ENCODE measurements at regions not wholly inside any gene's neighbourhood (a gene's known extent, or its start where the extent isn't known, plus 50 kb on each side); places are given as distances from the start of the nearest gene placed in this dataset.

DNA sequence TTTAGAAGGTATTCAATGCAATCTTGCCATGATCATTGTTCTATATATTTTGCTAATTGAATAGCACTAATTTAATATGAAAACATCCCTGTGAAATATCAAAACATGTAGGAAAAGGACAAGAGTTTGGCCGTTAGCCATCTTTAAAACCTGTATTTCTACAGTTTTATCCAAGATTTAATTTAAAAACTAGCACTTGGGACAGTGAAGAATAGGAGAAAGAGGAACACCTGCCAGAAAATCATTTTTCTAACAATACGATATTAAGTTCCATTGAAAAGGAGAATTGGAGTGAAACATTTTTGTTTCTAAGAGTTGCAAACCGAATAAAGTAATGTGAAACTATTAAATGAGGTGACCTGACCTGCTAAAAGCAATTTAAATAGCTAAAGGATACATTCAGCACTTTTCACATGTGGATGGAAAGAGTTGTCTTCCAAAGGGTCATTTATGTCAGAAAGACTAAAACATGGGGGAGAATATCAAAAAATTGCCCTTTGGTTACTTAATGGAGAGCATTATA is 1673.6 kb upstream of the MIR17HG start:
- DNase-seq, result no peak

DNA sequence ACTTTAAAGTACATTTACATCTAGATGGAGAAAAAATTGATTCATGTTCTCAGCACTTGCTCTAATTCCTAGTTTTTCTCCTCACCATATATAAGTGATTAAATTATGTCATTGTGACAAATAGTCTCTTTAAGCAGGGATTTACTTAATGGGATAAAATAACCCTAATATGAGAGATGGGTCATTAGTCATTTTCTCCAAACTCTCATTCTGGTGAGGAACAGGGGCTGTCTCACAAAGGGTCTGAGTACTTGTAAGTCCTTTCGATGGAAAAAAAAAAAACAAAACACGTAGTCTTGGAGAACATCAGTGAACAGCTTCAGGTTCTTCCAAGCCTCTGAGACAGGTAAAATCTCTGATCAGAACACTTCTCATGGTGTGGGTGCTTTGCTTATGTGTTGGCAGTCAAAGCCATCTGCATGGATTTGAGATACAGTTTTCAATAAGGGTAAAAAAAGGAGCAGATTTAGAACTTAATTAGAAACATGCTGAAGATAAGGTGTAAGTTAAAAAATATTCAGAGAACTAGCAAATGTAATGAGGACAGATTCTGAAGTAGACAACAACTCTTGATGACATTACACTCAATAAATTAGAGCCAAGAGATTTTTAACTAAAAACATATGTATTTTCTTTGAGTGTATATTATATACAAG is 1668.9 kb upstream of the MIR17HG start:
- no peak for DNase-seq

DNA sequence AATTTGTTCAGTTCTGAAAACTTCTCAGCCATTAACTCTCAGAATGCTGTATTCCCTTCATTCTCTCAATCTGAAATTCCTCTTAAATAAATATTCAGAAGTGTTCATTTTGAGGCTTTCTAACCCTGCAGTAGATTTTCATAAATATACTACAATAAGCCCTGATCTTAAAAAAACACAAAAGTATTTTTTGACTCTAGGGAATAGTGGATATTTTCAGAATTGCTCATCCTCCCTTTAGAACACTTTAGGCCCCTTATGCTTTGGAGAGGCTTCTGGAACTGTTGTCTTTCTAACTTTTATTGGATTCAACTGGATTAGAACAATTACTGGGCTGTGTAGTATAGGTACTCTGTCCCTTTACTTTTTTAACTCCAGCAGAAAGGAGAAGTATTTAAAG is 1662.6 kb upstream of the MIR17HG start:
- DNase-seq, result no peak

DNA sequence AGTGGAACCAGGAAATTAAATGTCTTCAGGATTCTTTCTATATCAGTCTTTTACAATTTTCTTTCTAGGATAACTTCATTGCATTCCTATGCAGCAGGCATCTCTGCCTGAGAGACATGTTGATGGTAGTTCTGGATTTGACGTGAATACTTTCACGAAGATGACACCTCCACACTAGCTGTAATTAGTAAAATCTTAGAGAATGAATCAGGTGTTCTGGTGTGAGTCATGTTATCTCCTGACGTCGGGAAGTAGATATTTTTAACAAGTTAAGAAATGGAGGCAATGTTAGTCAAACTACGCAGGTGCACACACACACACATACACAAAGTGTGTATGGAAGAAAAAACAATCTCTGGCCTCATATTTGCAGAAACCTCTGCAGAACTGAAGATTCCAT is 1661.3 kb upstream of the MIR17HG start:
- no peak for DNase-seq

DNA sequence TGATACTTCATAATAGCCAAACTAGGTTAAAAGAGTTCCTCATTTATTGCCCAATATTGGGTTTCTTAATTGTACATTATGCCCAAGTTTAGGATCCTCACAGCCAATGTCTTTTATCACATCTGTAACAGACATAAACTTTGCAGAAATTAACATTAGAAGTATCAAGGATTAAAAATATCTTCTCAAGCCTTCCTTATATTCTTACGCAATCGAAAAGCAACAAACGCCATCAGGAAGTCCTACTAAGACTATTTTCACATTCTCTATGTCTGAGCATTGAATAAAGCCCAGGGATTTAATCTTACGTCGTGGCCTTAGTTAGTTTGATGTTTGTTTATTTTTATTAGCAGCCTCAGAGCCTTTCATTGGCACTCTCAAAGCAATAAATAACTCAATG is 1660.4 kb upstream of the MIR17HG start:
- DNase-seq, result no peak

DNA sequence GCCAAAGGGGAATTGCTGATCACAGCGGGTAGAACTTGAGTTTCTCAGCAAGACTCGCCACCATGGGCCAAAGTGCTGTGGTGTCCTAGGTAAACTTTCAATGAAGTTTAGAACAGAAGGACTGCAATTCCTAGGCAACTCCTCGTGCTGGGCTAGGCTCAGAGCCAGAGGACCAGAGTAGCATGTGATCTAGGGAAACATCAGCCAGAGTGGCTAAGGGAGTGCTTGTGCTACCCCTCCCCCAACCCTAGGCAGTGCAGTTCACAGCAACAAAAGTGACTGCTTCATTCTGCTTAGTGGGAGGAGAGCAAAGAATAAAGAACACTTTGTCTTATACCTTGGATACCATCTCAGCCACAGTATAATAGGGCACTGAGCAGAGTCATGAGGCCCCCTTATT is 1658.6 kb upstream of the MIR17HG start:
- DNase-seq, result no peak

DNA sequence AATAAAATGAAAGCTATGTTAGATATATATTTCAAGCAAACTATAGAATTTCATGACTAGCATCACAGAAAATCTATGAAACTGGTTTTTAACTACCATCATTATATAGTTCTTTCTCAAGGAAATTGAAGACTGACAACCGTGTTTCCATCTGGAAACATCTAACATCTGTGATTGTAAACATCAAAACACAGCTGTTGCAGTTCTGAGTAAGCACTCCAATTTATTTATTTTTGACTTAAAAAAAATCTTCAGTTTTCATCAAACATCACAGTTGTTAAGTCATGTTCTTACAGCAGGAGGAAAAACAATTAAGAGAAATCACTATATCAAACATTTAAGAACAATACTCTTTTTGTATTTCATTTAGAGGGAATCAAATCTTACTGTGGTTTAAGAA is 1653.0 kb upstream of the MIR17HG start:
- no peak for DNase-seq

DNA sequence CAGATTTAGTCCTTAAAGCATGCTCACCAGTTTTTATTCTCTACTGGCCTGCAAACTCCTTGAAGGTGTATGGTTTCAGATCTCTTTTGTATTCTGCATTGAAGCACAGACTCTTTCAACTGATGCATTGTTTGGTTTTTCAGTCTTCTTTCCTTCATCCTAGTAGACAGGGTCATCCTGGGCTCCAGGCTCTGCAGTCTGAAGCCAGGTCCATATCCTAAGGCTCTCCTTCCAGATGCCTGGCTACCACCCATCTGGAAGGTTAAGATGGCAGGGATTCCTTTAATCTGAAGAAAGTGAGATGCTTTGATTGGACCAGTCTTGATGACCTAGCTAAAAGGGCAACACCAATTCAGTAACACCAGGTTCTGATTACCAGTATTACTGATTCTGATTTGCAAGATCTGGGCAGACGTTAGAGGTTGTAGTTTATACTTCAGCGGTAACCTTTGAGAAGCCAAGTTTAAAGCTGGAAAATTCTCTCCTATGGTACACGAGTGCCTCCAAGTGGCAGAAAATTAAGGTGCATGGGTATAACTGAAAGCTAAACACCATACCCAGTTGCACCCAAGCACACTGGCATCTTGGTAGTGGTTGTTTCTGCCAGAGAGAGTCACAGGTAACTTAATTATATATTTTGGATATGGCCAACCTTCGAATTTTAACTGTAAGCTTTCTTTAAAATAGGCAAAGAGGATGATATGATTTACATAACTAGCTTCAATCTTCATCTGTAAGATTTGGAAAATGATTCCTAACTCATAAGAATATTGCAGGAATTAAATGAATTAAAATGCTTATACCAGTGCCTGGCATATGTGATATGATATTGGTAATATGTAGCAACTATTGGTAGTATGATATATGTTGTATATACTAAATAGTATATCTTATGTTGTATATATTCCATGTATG is 1651.9 kb upstream of the MIR17HG start:
- DNase-seq, result peak; percentile 24

DNA sequence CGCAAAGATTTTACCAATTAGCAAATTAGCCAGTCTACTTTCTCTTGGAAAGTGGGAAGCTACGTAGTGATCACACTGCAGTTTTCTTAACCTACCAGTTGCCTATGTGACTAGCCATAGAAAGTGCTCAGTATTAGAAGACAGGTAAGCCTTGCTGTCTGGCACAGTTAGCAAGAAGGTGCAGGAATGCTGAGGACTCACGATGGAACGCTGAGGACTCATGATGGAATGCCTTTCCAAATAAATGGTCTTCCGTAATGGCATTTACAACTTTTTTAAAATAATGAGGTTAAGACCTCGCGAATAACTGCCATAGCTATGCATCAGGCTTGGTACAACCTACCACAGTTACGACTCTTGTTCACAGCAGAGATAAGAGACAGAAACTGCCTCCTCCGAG is 1645.6 kb upstream of the MIR17HG start:
- no peak for DNase-seq

DNA sequence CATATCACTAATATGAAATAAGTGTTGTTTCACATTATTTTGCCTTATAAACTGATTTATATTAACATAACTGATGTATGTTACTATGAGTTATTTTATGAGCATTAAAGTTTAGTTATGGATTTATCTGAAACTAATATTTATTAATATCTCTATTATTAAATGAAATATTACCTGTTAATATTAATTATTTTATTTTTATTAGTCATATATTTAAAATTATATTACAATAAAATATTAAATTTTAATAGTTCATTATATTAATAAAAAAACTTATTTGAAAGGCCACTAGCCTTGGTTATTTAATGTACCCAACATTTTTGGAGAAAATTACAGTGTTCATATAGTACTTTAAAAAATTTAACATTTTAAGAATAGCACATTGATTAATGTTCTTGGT is 1643.4 kb upstream of the MIR17HG start:
- no peak for DNase-seq

DNA sequence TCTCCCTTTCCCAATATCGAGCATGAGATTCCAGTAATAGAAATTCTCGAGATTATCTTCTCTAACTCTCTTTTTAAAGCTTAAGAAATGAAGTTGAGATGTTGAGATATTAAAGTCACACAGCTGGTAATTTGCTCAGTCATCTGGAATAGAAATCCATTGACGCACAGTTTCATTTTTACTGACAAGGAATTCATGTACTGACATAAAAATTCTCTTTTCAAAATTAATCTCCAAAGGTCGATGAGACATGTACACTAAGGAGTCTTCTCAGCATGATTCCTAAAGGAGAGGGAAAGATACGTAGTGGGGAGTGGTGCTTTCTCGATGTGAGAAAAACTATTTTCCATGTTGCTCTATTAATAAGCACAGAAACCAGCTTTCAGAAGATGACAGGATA is 1639.5 kb upstream of the MIR17HG start:
- DNase-seq, result no peak

DNA sequence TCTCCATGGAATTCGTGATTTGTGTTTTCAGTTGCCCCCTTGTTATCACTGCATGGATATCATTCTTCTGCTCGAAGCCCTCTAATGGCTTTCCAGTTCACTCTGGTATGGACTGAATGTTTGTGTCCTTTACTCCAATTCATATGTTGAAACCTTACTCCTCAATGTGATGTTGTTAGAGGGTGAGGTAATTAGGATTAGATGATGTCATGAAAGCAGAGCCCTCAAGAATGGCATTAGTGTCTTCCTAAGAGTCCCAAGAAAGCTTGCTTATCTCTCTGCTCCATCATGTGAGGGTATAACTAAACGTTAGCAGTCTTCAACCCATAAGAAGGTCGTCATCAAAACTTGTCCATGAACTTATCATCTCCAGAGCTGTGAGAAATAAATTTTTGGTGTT is 1626.3 kb upstream of the MIR17HG start:
- no peak for DNase-seq

DNA sequence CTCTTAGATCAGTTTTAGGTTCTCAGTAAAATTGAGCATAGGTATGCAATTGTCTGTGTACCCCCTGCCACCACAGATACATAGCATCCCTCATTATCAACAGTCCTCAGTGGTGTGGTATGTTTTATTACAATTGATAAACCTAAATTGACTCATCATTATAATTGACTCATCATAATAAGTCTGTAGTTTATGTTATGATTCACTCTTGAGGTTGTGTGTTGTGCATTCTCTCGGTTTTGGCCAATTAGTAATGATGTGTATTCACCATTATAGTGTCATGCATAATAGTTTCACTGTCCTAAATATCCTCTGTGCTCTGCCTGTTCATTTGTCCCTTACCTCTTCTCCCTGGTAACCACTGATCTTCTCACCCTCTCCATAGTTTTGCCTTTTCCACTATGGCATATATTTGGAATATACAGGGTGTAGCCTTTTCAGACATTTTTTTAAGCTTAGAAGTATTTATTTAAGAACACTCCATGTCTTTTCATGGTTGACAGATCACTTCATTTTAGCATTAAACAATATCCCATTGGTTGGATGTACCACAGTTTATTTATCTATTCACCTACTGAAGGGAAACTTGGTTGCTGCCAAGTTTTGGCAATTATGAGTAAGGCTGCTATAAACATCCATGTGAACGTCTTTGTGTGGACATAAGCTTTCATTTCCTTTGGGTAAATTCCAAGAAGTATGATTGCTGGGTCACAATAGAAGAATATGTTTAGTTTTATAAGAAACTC is 1620.6 kb upstream of the MIR17HG start:
- DNase-seq, result peak; percentile 28

DNA sequence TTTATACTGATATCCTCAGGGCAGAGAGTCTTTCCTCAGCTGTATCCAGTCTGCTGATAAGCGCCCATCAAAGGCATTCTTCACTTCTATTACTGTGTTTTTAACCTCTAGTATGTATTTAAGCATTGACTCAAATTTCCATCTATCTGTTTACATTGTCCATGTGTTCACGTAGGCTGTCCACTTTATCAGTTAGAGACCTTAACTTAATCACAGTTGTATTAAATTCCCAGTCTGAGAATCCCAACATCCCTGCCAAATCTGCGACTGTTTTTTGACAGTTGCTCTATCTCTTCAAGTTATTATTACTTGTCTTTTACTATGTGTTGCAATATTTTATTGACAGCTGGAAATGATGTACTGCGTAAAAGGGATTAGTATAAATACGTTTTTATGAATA is 1613.7 kb upstream of the MIR17HG start:
- no peak for DNase-seq

DNA sequence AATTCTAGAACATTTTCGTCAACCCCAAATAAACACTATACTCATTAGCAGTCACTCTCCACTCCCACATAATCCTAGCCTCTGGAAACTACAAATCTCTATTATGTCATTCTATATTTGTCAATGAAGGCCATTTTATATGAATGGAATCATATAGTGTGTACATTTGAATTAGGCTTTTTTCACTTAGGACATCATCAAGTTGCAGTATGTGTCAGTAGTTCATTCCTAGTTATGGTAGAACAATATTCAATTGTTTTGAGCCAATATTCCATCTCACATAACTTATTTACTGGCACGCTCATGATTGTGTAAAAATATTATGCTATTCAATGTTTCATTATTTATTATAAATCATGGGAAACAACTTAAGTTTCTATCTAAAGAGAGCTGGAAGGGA is 1610.4 kb upstream of the MIR17HG start:
- DNase-seq, result no peak

DNA sequence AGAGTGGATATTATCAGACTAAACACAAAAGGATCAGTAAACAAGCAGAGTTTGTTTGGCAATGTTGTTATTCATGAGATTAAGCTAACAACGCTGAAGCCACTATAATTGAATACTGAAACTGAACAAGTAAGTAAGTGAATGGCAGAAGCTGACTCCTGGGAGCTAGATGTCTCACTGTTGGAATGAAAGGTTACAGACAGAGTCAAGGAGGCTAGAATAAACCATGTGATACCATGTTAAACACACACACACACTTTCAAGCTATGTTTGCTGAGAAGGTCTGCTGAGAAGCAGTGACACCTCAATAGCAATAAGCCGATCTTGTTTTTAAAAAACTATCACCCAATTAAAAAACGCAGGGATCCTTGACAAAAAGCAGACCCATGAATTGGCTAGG is 1609.4 kb upstream of the MIR17HG start:
- no peak for DNase-seq

DNA sequence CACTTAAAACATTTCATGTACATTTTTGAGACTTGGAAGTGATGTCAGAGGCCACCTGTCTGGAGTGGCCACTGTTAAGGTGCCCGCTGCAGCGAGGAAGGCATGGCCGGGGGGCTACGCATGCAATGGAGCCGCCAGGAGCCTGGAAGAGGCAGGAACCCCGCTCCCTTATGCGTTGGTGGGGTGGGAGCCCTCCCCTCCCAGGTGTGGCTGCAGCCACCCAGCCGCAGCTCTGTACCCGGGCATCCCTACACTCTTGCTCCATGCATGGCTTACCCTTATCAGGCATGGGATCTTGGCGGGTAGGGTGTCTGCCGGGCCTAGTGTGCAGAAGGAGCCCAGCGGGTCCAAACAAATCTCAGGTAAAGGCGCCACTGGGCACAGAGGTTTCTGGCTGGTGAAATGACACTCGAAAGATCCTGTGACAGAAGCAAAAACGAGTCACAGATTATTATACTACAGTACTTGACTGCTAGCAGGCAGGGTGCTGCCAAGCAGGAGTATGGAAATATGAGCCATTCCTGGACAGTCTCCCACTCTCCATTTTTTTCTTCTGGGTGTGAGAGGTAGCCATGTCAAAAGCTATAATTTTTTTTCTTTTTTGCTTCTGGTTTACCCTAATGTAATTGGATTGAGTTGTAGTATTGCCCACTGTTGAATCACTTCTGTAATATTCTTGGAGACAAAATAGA is 1606.3 kb upstream of the MIR17HG start:
- DNase-seq, result no peak

DNA sequence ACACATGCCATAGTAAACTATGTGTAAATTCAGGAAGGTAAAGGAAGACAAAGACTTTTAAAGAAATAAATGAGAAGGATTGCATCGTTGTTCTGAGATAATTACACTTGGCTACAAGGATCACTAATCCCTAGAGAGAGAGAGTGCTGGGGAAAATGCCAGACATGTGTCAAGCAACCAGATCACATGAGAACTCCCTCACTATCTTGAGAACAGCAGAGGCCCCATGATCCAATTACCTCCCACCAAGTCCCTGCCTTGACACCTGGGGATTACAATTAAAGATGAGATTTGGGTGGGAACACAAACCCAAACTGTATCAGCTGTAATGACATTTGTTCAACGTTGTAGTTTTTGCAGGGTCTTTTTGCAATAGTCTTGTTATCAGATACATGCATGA is 1600.9 kb upstream of the MIR17HG start:
- no peak for DNase-seq

DNA sequence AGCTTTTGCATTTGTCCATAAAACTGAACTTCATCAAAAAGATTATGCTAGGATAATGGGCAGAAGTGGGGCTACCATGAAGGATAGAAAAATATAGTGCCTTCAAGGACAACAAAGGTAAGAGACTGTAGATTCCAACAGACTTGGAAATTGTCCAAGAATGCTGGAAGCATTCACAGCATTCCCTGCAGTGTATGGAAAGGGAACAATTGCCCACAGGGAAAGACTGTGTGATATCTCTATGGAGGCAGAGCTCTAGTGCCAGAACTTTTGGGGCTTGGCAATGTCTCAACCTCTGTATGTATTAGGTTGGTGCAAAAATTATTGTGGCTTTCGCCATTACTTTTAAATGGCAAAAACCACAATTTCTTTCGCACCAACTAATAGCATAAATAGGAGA is 1598.8 kb upstream of the MIR17HG start:
- DNase-seq, result no peak

DNA sequence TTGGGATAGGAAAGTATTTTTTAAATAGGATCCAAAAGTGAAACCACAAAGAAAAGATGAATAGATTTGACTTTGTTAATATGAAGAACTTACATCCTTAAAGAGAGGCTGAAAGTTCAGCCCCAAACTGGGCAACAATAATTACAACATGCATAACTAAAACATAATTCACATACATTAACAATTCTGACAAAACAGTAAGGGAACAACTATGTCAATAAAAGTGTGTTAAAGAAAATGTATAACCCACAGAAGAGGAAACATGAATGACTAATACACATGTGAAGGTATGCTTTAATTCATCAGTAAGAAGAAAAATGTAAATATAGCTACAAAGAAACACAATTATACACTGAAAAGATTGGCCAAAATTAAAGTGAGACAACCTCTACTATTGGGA is 1597.6 kb upstream of the MIR17HG start:
- no peak for DNase-seq

DNA sequence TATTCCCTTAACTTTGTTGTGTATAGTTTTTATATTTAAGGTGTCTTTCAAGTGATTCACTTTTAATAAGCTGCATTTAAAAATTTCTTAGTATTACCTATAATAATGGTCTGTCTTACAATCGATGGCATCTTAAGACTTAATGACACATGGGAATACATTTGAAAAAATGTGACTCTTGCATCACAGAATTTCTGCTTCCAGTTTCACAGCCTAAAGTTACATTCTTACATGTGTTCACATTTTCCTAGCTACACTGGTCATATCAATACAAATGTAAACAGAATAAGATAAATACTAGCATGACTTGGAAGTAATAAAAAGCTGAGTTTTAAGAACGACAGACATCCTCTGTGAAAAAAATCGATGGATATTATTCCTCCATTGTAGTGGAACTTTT is 1597.1 kb upstream of the MIR17HG start:
- DNase-seq, result no peak

DNA sequence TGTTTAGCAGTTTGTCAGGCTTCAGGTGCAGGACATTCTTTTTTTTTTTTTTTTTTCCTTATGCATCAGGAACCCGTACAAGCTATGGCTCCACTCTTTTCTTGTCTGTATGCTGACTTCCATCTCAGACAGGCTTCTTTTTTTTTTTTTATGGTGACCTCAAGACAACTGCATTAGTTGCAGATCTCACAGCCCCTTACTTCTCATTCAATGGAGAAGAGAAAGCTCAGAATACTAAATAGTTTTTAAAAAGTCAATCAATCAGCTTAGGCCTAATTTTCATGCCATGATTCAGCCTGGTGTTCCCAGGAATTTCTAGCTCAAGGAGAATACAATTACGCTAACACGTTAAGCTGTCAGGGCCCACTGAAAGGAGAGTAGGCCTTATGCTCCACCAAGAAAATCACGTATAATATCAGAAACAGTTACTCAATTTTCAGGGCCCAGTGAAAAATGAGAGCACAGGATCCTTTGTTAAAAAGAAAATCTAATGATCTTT is 1596.0 kb upstream of the MIR17HG start:
- no peak for DNase-seq

DNA sequence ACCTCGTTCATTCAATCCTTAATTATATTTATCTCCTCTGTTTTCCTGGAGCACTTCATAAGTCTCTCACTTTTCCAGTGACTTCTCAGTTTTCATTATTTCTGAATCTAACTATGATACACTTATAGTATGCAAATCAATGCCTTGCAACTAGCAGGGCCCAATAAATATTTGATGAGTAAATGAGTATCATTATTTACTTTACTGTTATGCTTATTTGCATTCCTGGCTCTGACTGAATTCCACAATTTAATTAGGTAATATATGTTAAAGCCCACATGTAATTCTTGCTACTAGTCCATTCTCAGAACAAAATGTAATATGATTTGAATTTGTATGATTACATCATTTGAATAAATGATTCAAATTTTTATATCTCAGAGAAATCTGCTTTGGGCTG is 1595.1 kb upstream of the MIR17HG start:
- DNase-seq, result no peak

Data from DMS153 (cell line).